ENCODE measurements at regions not wholly inside any gene's neighbourhood (a gene's known extent, or its start where the extent isn't known, plus 50 kb on each side); places are given as distances from the start of the nearest gene placed in this dataset.

DNA sequence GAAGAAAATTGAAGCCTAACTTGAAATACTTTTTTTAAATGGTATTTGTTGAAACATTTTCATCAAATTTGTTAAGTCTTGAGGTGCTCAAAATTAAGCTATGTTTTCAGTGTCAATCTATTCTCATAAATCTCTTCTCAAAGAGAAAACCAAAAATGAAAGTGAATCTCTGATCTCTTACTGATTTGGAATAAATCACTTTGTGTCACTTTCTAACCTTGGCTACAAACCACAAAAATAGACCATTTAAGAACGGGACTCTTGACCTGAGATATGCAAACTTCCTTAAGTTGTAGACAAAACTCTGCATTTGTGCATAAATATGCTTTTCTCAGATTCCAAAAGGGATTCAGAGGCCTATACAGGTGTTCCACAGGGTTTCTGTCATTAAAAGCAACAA, 192.9 kb downstream of the SEC23A start:
- no peak for ATAC-seq (ENCODE audit: low read depth)
- ChIA-PET CTCF (interaction anchor here (1.5 kb wide), 1 partner anchor 9 kb away, joined by 7 read pairs; no protein-coding TSS in a partner anchor), POLR2A (ENCODE audit: unreplicated experiment) (no interaction called here)
- H3K18ac ChIP-seq (ENCODE audit: low read depth, low read length), result no peak overlapping the region
- H2AK9ac ChIP-seq (replicated peaks; ENCODE audit: low read depth, low read length, poor library complexity), result no peak overlapping the region
- H2BK15ac ChIP-seq (ENCODE audit: low read depth, low read length), result no peak overlapping the region
- H2AFZ ChIP-seq (replicated peaks; ENCODE audit: low read length, poor library complexity), result no peak overlapping the region
- H3K27ac ChIP-seq (ENCODE audit: insufficient read depth, low read length), result no peak overlapping the region
- no peak overlapping the region for H3K56ac ChIP-seq (ENCODE audit: extremely low read depth, insufficient read depth, low read length)
- no peak overlapping the region for H3K23ac ChIP-seq (ENCODE audit: low read depth, low read length)
- no peaks in the 10 kb centered on the region for H3K27me3 ChIP-seq (ENCODE audit: control insufficient read depth, insufficient read depth, low read length)
- H2BK120ac ChIP-seq (ENCODE audit: low read depth, low read length), result no peak overlapping the region
- whole genome bisulfite sequencing, 2 experiments (ENCODE audit: extremely low coverage in 2 of 2, insufficient read length in 1 of 2), result no CpG with 5 or more reads among the region's 1 CpG
- DNase-seq, result no peak
- no peak overlapping the region for H2BK20ac ChIP-seq (ENCODE audit: low read depth, low read length)
- in situ Hi-C loops (cut with MboI; ENCODE audit: low sequenced_read_pairs), result no loop called here
- H3K36me3 ChIP-seq (ENCODE audit: control insufficient read depth, insufficient read depth, low read length), result no peaks in the 10 kb centered on the region
- H4K8ac ChIP-seq (ENCODE audit: low read depth in 2 of 2, low read length in 2 of 2), result no peak overlapping the region
- no peaks in the 10 kb centered on the region for H3K4me1 ChIP-seq (ENCODE audit: control insufficient read depth, insufficient read depth, low read length)
- no peak overlapping the region for H2AK5ac ChIP-seq (ENCODE audit: low read depth, low read length)
- no peaks in the 10 kb centered on the region for H3K9me1 ChIP-seq (ENCODE audit: insufficient read depth, low read length)
- intact Hi-C loops (cut with micrococcal nuclease), result no loop called here
- H3K9ac ChIP-seq (ENCODE audit: low read depth, low read length), result no peak overlapping the region
- H4K5ac ChIP-seq (ENCODE audit: low read depth, low read length), result no peak overlapping the region
- no peak overlapping the region for H4K91ac ChIP-seq (ENCODE audit: insufficient read depth, low read depth, low read length)
- no peak overlapping the region for H3K4me3 ChIP-seq (ENCODE audit: insufficient read depth, low read depth, low read length)
- no peaks in the 10 kb centered on the region for H3K79me1 ChIP-seq (ENCODE audit: low read depth in 1 of 2, low read length in 2 of 2)
- no peak overlapping the region for H3K4me2 ChIP-seq (ENCODE audit: low read depth, low read length)
- no peaks in the 10 kb centered on the region for H4K20me1 ChIP-seq (ENCODE audit: insufficient read depth, low read length)
- BruUV-seq (replicated peaks), result no TSS peak
- dilution Hi-C loops (cut with HindIII; ENCODE audit: low sequenced_read_pairs, unreplicated experiment), result no loop called here
- H3K4ac ChIP-seq (ENCODE audit: low read depth, low read length), result no peak overlapping the region
- TF ChIP-seq, protein P1, sequence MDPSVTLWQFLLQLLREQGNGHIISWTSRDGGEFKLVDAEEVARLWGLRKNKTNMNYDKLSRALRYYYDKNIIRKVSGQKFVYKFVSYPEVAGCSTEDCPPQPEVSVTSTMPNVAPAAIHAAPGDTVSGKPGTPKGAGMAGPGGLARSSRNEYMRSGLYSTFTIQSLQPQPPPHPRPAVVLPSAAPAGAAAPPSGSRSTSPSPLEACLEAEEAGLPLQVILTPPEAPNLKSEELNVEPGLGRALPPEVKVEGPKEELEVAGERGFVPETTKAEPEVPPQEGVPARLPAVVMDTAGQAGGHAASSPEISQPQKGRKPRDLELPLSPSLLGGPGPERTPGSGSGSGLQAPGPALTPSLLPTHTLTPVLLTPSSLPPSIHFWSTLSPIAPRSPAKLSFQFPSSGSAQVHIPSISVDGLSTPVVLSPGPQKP (IDR thresholded peaks at IDR 0.05; ENCODE audit: borderline replicate concordance, low read depth, low read length), result no peak
- no peak for TF ChIP-seq RFX5 (IDR thresholded peaks at IDR 0.05; ENCODE audit: low read depth, low read length)
- no peak for TF ChIP-seq POLR2A (IDR thresholded peaks at IDR 0.05; ENCODE audit: low read depth, low read length)
- TF ChIP-seq FOS (IDR thresholded peaks at IDR 0.05; ENCODE audit: low read depth, low read length), result no peak
- no peak for TF ChIP-seq NFE2L2 (IDR thresholded peaks at IDR 0.05; ENCODE audit: low read depth, low read length)
- no peaks in the 10 kb centered on the region for H3K9me3 ChIP-seq (ENCODE audit: control insufficient read depth, insufficient read depth, low read length)
- H2BK5ac ChIP-seq (ENCODE audit: low read depth, low read length, poor library complexity, severe bottlenecking), result no peak overlapping the region
- no peak overlapping the region for H3K14ac ChIP-seq (replicated peaks; ENCODE audit: low read depth, low read length)
